ENCODE measurements at regions not wholly inside any gene's neighbourhood (a gene's known extent, or its start where the extent isn't known, plus 50 kb on each side); places are given as distances from the start of the nearest gene placed in this dataset.

DNA sequence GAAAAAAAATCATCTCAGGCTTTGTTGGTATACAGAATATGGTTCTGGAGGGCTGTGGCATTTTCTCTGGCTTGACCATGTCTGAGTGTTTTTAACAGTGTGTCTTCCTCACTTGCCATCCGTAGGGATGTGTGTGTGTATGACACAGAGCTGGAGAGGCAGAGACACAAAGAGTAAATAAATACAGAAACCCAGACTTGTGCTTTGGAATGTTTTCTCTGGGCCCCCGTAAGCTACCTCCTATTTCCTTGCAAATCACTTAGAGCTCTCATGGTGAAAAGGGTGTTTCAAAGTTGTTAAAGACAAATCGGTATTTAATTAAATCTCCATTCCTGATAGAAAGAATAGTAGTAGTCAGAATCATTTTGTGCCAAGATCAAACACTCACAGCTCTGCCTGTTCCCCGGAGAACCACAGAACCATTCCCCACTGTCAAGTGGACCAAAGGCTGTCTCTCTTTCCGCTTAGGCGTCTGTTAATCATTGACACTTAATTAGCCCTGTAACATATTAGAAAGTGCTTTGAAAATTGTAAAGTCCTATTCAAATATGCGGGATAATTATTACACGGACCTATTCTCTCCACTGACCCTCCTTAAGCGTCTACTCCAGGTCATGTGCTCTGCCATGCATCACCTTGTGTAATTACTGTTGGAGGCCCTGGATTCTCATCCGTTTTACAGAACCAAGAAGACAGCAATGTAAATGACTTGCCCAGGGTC, 313.6 kb upstream of the TLE3 start:
- H2BK120ac ChIP-seq (ENCODE audit: low read depth, low read length, poor library complexity, severe bottlenecking): no peak overlapping the region
- H2BK12ac ChIP-seq (ENCODE audit: insufficient read length, low read depth, low read length): no peak overlapping the region
- Mint-ChIP-seq H3K27me3 (ENCODE audit: low read depth) (peaks cover 10% of the 10 kb centered on the region), H3K4me1 (peaks cover 43% of the 10 kb centered on the region in 2 experiments), H3K27ac (no peak overlapping the region), H3K9me3 (peaks cover 8 to 15% of the 10 kb centered on the region in 2 experiments), H3K4me3 (no peak overlapping the region), H3K36me3 (ENCODE audit: insufficient read depth in 1 of 3, low read depth in 3 of 3) (peaks cover 8 to 15% (median 10%) of the 10 kb centered on the region in 3 experiments)
- H4K8ac ChIP-seq (replicated peaks; ENCODE audit: insufficient read length, low read depth, low read length): no peak overlapping the region
- H2AFZ ChIP-seq (ENCODE audit: low read length): no peak overlapping the region
- no peak overlapping the region for H3K18ac ChIP-seq (ENCODE audit: insufficient read length, low read depth, low read length)
- H3K27me3 ChIP-seq (ENCODE audit: insufficient read depth, low read length): no peaks in the 10 kb centered on the region
- DNase-seq: no peak
- no peak overlapping the region for H2AK5ac ChIP-seq (ENCODE audit: insufficient read length, low read length)
- H4K5ac ChIP-seq (ENCODE audit: insufficient read length, low read depth, low read length): no peak overlapping the region
- H3T11ph ChIP-seq (ENCODE audit: low read length): no peak overlapping the region
- H3K27ac ChIP-seq (ENCODE audit: insufficient read length, low read depth, low read length): no peak overlapping the region
- H3K4ac ChIP-seq (ENCODE audit: low read depth, low read length): no peak overlapping the region
- no peak overlapping the region for H3K23ac ChIP-seq (ENCODE audit: insufficient read length, low read depth, low read length)
- no peak overlapping the region for H3K14ac ChIP-seq (ENCODE audit: insufficient read depth, low read length)
- peaks cover 7% of the 10 kb centered on the region for H3K9me3 ChIP-seq (ENCODE audit: control insufficient read depth, low read depth, low read length)
- no peak overlapping the region for H3K4me2 ChIP-seq (ENCODE audit: insufficient read depth, insufficient read length, low read length)
- no peak overlapping the region for H3K56ac ChIP-seq (ENCODE audit: insufficient read length, low read depth, low read length)
- no peaks in the 10 kb centered on the region for H3K23me2 ChIP-seq (ENCODE audit: insufficient read length, low read depth, low read length, poor library complexity, severe bottlenecking)
- H3K9ac ChIP-seq (ENCODE audit: extremely low read depth, insufficient read length, low read length): no peak overlapping the region
- H4K20me1 ChIP-seq (ENCODE audit: control insufficient read depth, insufficient read depth, insufficient read length): no peaks in the 10 kb centered on the region
- no peaks in the 10 kb centered on the region for H3K79me2 ChIP-seq (ENCODE audit: insufficient read depth, low read length)
- WGBS (ENCODE audit: extremely low coverage, insufficient read length, low lambda C conversion rate): no CpG with 5 or more reads among the region's 10 CpGs
- TF ChIP-seq, protein P1, sequence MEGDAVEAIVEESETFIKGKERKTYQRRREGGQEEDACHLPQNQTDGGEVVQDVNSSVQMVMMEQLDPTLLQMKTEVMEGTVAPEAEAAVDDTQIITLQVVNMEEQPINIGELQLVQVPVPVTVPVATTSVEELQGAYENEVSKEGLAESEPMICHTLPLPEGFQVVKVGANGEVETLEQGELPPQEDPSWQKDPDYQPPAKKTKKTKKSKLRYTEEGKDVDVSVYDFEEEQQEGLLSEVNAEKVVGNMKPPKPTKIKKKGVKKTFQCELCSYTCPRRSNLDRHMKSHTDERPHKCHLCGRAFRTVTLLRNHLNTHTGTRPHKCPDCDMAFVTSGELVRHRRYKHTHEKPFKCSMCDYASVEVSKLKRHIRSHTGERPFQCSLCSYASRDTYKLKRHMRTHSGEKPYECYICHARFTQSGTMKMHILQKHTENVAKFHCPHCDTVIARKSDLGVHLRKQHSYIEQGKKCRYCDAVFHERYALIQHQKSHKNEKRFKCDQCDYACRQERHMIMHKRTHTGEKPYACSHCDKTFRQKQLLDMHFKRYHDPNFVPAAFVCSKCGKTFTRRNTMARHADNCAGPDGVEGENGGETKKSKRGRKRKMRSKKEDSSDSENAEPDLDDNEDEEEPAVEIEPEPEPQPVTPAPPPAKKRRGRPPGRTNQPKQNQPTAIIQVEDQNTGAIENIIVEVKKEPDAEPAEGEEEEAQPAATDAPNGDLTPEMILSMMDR (conservative IDR thresholded peaks at IDR 0.05): no peak
- no peak overlapping the region for H4K91ac ChIP-seq (ENCODE audit: insufficient read length, low read depth, low read length)
- no peak overlapping the region for H2BK15ac ChIP-seq (ENCODE audit: low read depth, low read length)
- H3K79me1 ChIP-seq (ENCODE audit: insufficient read depth, low read depth, low read length, poor library complexity, severe bottlenecking): no peaks in the 10 kb centered on the region
- H3K4me1 ChIP-seq (ENCODE audit: insufficient read depth, low read length): no peaks in the 10 kb centered on the region
- no peak overlapping the region for H2BK20ac ChIP-seq (ENCODE audit: low read depth, low read length, poor library complexity, severe bottlenecking)
- no peak overlapping the region for H2BK5ac ChIP-seq (ENCODE audit: insufficient read length, low read length)
